PC-3 (cell line): ENCODE measurements at regions not wholly inside any gene's neighbourhood (a gene's known extent, or its start where the extent isn't known, plus 50 kb on each side); places are given as distances from the start of the nearest gene placed in this dataset.

Experiments used
- CTCF ChIP-seq: fragments of 300-600 bp; sonication (generic); conservative IDR thresholded peaks from 2 replicates; pipeline ENCODE4 v1.5.1; 2017; ENCODE audit warnings: antibody characterized with exemption, low read depth, mild to moderate bottlenecking, low read length
- EZH2 ChIP-seq: fragments of 300-600 bp; sonication (generic); IDR thresholded peaks from one replicate; pipeline ENCODE4 v1.6.1; 2017; ENCODE audit warnings: antibody characterized with exemption, mild to moderate bottlenecking, low read length; ENCODE audit not compliant: unreplicated experiment
- EZH2phosphoT487 ChIP-seq: fragments of 300-600 bp; sonication (generic); IDR thresholded peaks from 2 replicates; pipeline ENCODE4 v1.6.1; 2018; ENCODE audit warnings: mild to moderate bottlenecking, antibody characterized with exemption, low read length, borderline replicate concordance

GRCh38 chr12:124693111-124693723 is 125.8 kb upstream of the NCOR2 start:
- TF ChIP-seq CTCF (no peak), EZH2 (no peak), EZH2phosphoT487 (no peak)
